Upper lobe of right lung (tissue), 1 donor: ENCODE measurements at regions not wholly inside any gene's neighbourhood (a gene's known extent, or its start where the extent isn't known, plus 50 kb on each side); places are given as distances from the start of the nearest gene placed in this dataset.

Source experiments
- ATAC-seq: fragments of 200-7000 bp; cut with Tn5 transposase; one replicate; pipeline ENCODE4 v1.9.1; 2020; ENCODE audit warnings: mild to moderate bottlenecking, moderate library complexity
- DNase-seq: peaks from one replicate; pipeline ENCODE4 v3.0.0-alpha.2; 2020
- H3K27ac ChIP-seq: fragments of 200-600 bp; one replicate; pipeline ENCODE4 v1.8.0; 2022
- H3K27me3 ChIP-seq: fragments of 200-600 bp; one replicate; pipeline ENCODE4 v1.8.0; 2022; ENCODE audit warnings: mild to moderate bottlenecking
- H3K36me3 ChIP-seq: fragments of 200-600 bp; one replicate; pipeline ENCODE4 v1.8.0; 2022
- H3K4me1 ChIP-seq: fragments of 200-600 bp; one replicate; pipeline ENCODE4 v1.8.0; 2022
- H3K4me3 ChIP-seq: fragments of 200-600 bp; one replicate; pipeline ENCODE4 v1.8.0; 2022; ENCODE audit warnings: mild to moderate bottlenecking
- H3K9me3 ChIP-seq: fragments of 200-600 bp; one replicate; pipeline ENCODE4 v1.8.0; 2022
- CTCF ChIP-seq: fragments of 200-600 bp; IDR thresholded peaks from one replicate; pipeline ENCODE4 v1.8.0; 2022; ENCODE audit warnings: antibody characterized with exemption
- intact Hi-C: fragments of 100-400 bp; cut with DNase I; formaldehyde crosslinking; loops from one replicate; pipeline ENCODE4 v1.11.0; 2022
- donor health status: DM: no; HTN: yes; CAD: no; lungs with severe emphysema.

DNA sequence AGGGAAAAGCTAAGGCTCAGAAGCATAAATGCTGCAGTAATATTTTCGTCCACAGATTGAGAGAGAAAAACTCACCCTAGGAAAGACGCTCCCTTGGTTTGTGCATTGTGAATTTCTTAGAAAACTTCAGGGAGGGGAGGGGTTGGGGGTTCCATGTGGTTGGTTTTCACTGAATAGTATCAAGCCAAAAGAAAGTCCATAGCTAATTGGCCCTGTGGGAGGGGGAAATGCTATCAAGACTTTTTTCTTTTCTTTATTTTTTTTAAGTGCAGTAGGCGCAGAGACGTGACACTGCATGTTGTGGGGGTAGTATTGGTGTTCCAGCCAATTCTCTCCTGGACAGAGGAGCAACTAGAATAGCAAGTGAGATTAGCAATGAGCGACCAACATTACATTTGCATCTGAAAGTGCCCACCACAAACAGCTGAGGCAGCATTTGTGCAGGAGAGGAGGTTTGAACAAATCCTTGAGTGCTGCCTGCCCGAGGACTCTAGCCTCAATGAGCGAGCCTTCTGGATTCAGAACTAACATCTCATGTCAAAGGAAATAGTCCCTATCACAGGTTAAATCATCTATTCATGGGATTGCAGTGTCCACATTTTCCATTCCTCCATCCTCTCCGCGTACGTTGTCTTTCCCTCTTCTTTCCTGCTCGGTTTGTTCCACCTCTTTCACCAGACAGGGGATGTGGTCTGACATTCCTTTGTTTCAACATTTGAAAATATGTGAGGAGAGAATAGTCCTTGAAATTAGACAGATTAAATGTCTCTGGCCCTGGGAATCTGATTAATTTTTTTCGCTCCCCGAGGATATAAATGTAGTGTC lies 118.0 kb upstream of the MARK1 start:
- H3K27ac ChIP-seq: no peak overlapping the region
- ATAC-seq (no peak), DNase-seq (no peak)
- intact Hi-C loops: no loop called here
- no peaks in the 10 kb centered on the region for H3K36me3 ChIP-seq
- no peaks in the 10 kb centered on the region for H3K4me1 ChIP-seq
- H3K4me3 ChIP-seq: no peak overlapping the region
- H3K27me3 ChIP-seq: no peaks in the 10 kb centered on the region
- TF ChIP-seq CTCF: no peak
- H3K9me3 ChIP-seq: no peaks in the 10 kb centered on the region

DNA sequence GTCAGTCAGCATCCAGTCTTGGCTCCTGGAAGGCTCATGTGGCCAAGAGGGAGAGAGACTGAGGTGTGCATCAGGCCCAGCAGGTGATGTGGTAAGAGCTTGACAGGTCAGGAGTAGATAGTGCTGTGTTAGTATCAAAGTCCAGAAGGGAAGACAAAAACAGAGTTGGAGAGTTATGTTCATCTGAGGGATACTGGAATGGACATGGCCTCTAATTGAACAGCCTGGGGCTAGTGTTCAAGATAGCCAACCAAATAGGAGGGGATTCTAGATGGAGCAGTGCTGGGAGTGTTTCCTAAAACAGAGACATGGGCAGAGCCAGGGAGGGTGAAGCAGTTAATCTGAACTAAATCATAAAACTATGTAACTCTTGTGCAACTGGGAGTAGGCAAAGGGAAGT lies 120.7 kb upstream of the MARK1 start:
- H3K4me1 ChIP-seq: no peaks in the 10 kb centered on the region
- ATAC-seq: no peak
- intact Hi-C loops: no loop called here
- H3K36me3 ChIP-seq: no peaks in the 10 kb centered on the region
- TF ChIP-seq CTCF: no peak
- no peak overlapping the region for H3K27ac ChIP-seq
- H3K9me3 ChIP-seq: no peaks in the 10 kb centered on the region
- H3K4me3 ChIP-seq: no peak overlapping the region
- no peak for DNase-seq
- H3K27me3 ChIP-seq: no peaks in the 10 kb centered on the region

DNA sequence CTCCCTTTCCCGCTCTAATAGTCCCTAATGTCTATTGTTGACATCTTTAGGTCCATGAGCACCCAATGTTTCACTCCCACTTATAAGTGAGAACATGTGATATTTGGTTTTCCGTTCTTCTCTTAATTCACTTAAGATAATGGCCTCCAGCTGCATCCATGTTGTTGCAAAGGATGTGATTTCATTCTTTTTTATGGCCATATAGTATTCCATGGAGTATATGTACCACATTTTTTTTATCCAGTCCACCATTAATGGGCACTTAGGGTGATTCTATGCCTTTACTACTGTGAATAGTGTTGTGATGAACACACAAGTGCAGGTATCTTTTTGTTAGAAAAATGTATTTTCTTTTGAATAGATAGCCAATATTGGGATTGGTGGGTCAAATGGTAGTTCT lies 126.0 kb upstream of the RAB3GAP2 start:
- no peak for TF ChIP-seq CTCF
- Histone ChIP-seq H3K36me3 (no peaks in the 10 kb centered on the region), H3K27me3 (no peaks in the 10 kb centered on the region), H3K4me3 (no peak overlapping the region), H3K9me3 (no peaks in the 10 kb centered on the region), H3K27ac (no peak overlapping the region), H3K4me1 (no peaks in the 10 kb centered on the region)
- intact Hi-C loops: no loop called here
- DNase-seq (no peak), ATAC-seq (no peak)

- ATAC-seq: no peak
- H3K27ac ChIP-seq: no peak overlapping the region
- H3K4me1 ChIP-seq: no peaks in the 10 kb centered on the region
- intact Hi-C loops: no loop called here
- H3K36me3 ChIP-seq: no peaks in the 10 kb centered on the region
- no peak for DNase-seq
- no peak for TF ChIP-seq CTCF
- no peaks in the 10 kb centered on the region for H3K9me3 ChIP-seq
- H3K27me3 ChIP-seq: no peaks in the 10 kb centered on the region
- H3K4me3 ChIP-seq: no peak overlapping the region
Measured at GRCh38 chr1:220391491-220391890, 119.2 kb upstream of the RAB3GAP2 start.

- Histone ChIP-seq H3K27ac (no peak overlapping the region), H3K36me3 (no peaks in the 10 kb centered on the region), H3K4me3 (no peak overlapping the region), H3K9me3 (no peaks in the 10 kb centered on the region), H3K27me3 (no peaks in the 10 kb centered on the region), H3K4me1 (no peaks in the 10 kb centered on the region)
- ATAC-seq: no peak
- intact Hi-C loops: no loop called here
- DNase-seq: no peak
- no peak for TF ChIP-seq CTCF
Measured at GRCh38 chr1:220389634-220390033, 117.4 kb upstream of the RAB3GAP2 start.
